Fibroblast of the aortic adventitia (primary cell): ENCODE measurements at regions not wholly inside any gene's neighbourhood (a gene's known extent, or its start where the extent isn't known, plus 50 kb on each side); places are given as distances from the start of the nearest gene placed in this dataset.

Source experiments
- DNase-seq: peaks from one replicate; pipeline ENCODE4 v3.0.0-alpha.2; 2010; ENCODE audit warnings: low read depth
- H3K4me3 ChIP-seq: 2 replicates; pipeline ENCODE4 v1.5.1; 2011; ENCODE audit warnings: low read depth, mild to moderate bottlenecking, control low read depth, low read length, moderate library complexity
- CTCF ChIP-seq: IDR thresholded peaks from 2 replicates; pipeline ENCODE4 v1.5.1; 2011; ENCODE audit warnings: mild to moderate bottlenecking, low read length, control low read depth, inconsistent platforms; ENCODE audit not compliant: insufficient read depth

GRCh38 chr10:83871187-83872081, 267.9 kb upstream of the GHITM start:
- DNase-seq = peak; percentile 40
- no peak overlapping the region for H3K4me3 ChIP-seq
- peak; percentile 80 for TF ChIP-seq CTCF

GRCh38 chr10:83880252-83880791, 259.0 kb upstream of the GHITM start:
- TF ChIP-seq CTCF = no peak
- DNase-seq = no peak
- H3K4me3 ChIP-seq = no peak overlapping the region

- no peak overlapping the region for H3K4me3 ChIP-seq
- no peak for TF ChIP-seq CTCF
- DNase-seq = no peak
These were observed 257.6 kb upstream of the GHITM start for GRCh38 chr10:83881661-83882060.

- H3K4me3 ChIP-seq = no peak overlapping the region
- TF ChIP-seq CTCF = no peak
- DNase-seq = no peak
These were observed 252.4 kb upstream of the GHITM start for GRCh38 chr10:83886871-83887270.

GRCh38 chr10:83892737-83893136, 246.6 kb upstream of the GHITM start:
- DNase-seq = no peak
- H3K4me3 ChIP-seq = no peak overlapping the region
- TF ChIP-seq CTCF = no peak

- no peak for DNase-seq
- H3K4me3 ChIP-seq = no peak overlapping the region
- TF ChIP-seq CTCF = no peak
These were observed 243.1 kb upstream of the GHITM start for GRCh38 chr10:83896219-83896618.
